ENCODE measurements at regions not wholly inside any gene's neighbourhood (a gene's known extent, or its start where the extent isn't known, plus 50 kb on each side); places are given as distances from the start of the nearest gene placed in this dataset.
A peak's percentile ranks its signal among the peaks of the same experiment; 100 is the strongest.

GRCh38 chr11:27857014-27857413, 156.8 kb upstream of the BDNF start:
- no peak for TF ChIP-seq CTCF (IDR thresholded peaks at IDR 0.05; ENCODE audit: control insufficient read depth, extremely low read depth, insufficient read depth)
- no peak overlapping the region for H3K4me3 ChIP-seq (ENCODE audit: low read depth, low read length)
- DNase-seq (ENCODE audit: low read depth) = no peak

DNA sequence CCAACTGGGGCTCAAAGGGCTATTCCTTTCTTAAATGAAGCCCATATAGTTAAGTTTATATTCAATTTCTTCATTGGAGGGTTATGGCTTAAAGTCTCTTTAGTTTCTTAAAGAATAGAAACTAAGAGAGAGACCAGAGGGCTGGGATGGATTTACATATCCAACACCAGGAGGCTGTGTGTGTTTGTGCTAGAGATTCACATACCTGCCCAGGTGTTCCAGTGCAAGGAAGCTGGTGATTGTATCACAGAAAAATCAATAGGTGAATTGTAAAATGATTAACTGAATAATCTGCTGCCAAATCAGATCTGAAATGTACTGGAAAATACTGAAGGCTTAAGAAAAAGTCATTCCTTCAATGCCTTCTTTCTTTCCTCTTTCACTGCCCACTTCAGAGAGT, 148.2 kb upstream of the BDNF start:
- DNase-seq (ENCODE audit: low read depth) = no peak
- no peak for TF ChIP-seq CTCF (IDR thresholded peaks at IDR 0.05; ENCODE audit: control insufficient read depth, extremely low read depth, insufficient read depth)
- no peak overlapping the region for H3K4me3 ChIP-seq (ENCODE audit: low read depth, low read length)

DNA sequence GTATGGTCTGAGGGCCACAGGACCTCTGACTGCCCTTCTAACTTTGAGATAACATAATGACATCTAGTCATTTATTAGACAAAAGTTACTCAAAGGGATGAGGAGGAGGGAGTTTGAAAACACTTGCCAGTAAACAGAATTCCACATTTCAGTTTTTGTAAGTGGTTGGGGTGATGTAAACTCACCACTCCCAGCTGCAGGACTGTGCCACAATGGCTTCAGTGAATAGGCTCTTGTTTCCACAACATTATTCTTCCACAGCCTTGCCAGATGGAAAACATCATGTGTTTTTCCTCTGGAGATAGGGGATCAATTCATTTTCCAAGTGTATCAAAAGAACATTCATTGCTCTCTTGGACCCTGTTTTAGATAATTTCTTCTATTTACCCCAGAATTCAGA, 147.2 kb upstream of the BDNF start:
- H3K4me3 ChIP-seq (ENCODE audit: low read depth, low read length) = no peak overlapping the region
- no peak for DNase-seq (ENCODE audit: low read depth)
- no peak for TF ChIP-seq CTCF (IDR thresholded peaks at IDR 0.05; ENCODE audit: control insufficient read depth, extremely low read depth, insufficient read depth)

DNA sequence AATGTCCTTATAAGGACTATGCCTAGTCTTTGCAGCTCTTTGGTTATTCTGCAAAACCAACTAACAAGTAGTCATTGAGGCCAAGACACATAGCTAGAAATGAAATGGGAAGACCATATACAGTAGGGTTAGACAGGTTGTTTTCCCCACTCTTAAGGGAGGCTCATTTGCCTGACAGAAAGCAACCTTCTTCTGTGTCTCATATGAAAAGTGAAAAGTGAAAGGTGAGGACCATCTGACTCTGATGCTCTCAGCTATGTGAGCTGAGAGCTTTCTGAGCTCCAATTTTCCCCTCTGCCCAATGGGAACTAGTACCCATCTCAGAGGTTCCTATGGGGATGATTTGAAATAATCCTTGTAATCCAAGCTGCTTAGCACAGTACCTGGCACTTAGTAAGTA, 142.0 kb upstream of the BDNF start:
- TF ChIP-seq CTCF (IDR thresholded peaks at IDR 0.05; ENCODE audit: control insufficient read depth, extremely low read depth, insufficient read depth) = no peak
- no peak for DNase-seq (ENCODE audit: low read depth)
- H3K4me3 ChIP-seq (ENCODE audit: low read depth, low read length) = no peak overlapping the region

- TF ChIP-seq CTCF (IDR thresholded peaks at IDR 0.05; ENCODE audit: control insufficient read depth, extremely low read depth, insufficient read depth) = no peak
- no peak for DNase-seq (ENCODE audit: low read depth)
- no peak overlapping the region for H3K4me3 ChIP-seq (ENCODE audit: low read depth, low read length)
These were observed 140.8 kb upstream of the BDNF start for GRCh38 chr11:27841023-27841422.

DNA sequence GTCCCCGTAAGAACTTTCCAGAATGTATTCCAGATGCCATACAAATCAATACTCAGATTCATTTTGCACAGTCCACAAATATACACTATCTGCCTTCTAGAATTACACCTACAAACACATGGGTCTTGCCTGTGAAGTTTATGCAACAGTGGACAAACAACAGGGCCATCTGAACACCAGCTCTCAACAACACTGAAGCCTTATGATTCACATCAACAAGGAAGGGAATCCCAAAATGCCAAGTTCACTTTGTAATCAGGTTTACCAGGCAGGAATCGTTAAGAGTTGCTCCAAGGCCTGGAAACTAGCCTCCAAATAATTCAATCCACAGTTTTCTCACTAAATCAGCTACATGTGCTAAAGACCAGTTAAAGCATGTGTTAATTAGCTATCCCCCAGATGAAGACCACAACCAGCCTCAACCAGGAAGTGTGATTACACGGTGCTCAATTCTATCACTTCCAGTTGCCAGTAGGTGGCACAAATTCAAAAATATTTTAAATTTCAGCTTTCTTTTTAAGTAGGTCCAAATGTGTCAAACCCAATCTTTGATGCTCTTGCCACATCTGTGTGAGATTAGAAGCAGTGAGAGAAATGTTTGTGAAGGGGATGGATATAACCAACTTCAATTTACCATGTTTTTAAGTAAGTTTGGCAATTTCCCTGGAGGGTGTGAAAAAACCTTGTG, 139.1 kb upstream of the BDNF start:
- DNase-seq (ENCODE audit: low read depth) = no peak
- peak; percentile 40; the same call in 1 of the 2 replicates for TF ChIP-seq CTCF (IDR thresholded peaks at IDR 0.05; ENCODE audit: control insufficient read depth, extremely low read depth, insufficient read depth)
- H3K4me3 ChIP-seq (ENCODE audit: low read depth, low read length) = no peak overlapping the region

DNA sequence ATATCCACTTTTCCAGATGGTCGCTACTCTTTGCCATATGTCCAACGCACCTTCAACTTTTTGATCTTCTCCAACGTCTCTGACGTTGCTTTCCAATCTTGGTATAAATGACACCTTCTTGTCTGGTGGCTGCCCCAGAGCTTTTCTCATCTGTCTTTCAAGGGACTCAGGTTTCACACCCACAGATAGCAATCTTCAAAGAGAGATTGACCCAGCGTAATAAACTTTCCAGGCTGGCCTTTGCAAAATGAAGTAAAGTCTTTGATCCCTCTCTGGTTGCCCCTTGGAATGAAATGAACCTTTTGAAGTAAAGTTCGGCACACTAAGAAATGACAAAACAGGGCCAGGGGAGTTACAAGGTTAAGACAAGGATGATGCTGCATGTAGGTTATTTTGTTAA, 138.4 kb upstream of the BDNF start:
- no peak for DNase-seq (ENCODE audit: low read depth)
- no peak overlapping the region for H3K4me3 ChIP-seq (ENCODE audit: low read depth, low read length)
- TF ChIP-seq CTCF (IDR thresholded peaks at IDR 0.05; ENCODE audit: control insufficient read depth, extremely low read depth, insufficient read depth) = no peak

Data from LNCaP clone FGC (cell line).